GM10266 (cell line): ENCODE measurements at regions not wholly inside any gene's neighbourhood (a gene's known extent, or its start where the extent isn't known, plus 50 kb on each side); places are given as distances from the start of the nearest gene placed in this dataset.

Experiments used
- DNase-seq: peaks from one replicate; pipeline ENCODE4 v3.0.0; 2012; ENCODE audit errors: extremely low spot score
- CTCF ChIP-seq: IDR thresholded peaks from 2 replicates; pipeline ENCODE4 v1.5.1; 2012; ENCODE audit warnings: mild to moderate bottlenecking, low read depth; ENCODE audit not compliant: control insufficient read depth, insufficient read depth; ENCODE audit errors: missing control alignments

- DNase-seq, result no peak
- TF ChIP-seq CTCF, result no peak
Observed at GRCh38 chr15:31842532-31843195, 187.7 kb upstream of the CHRNA7 start.

- no peak for TF ChIP-seq CTCF
- DNase-seq, result no peak
Observed at GRCh38 chr15:31843426-31844055, 186.8 kb upstream of the CHRNA7 start.

DNA sequence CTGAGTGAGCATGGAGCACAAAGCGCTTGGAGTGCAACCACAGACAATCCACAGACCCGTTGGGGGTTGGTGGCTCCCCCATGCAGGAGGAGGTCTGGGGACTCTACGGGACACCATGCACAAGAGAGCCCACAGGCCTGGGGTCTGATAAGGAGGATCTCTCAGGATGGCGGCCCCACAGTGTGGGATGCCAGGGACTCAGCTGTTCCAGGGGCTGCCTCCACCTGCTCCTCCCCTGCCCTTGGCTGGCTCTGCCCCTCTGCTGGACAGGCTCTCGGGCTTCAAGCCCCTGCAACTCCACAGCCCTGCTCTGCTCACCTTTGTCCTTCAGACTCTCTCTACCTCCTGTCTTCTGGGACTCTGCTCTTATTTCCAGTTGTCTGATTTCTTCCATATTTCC lies 184.5 kb upstream of the CHRNA7 start:
- DNase-seq, result no peak
- TF ChIP-seq CTCF, result no peak

DNA sequence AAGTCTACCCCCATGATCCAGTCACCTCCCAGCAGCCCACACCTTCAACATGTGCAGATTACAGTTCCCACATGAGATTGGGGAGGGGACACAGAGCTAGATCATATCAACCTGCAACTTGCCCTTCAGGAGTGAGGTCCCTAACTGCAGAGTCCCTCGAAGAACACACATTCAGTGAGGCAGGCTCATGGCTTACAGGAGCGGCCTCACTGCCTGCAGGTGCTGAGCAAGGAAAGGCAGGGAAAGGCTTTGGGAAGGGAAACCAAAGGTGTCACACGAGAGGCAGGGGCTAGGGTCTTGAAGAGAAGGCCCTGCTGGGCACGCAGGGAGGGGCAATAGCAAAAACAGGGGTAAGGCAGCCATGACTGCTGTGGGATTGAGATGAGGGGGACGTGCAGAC lies 182.4 kb upstream of the CHRNA7 start:
- TF ChIP-seq CTCF, result no peak
- no peak for DNase-seq

- DNase-seq, result no peak
- no peak for TF ChIP-seq CTCF
Observed at GRCh38 chr15:31848621-31849020, 181.7 kb upstream of the CHRNA7 start.

GRCh38 chr15:31852933-31853799 lies 177.1 kb upstream of the CHRNA7 start:
- TF ChIP-seq CTCF, result no peak
- DNase-seq, result no peak

GRCh38 chr15:31856581-31856980 lies 173.7 kb upstream of the CHRNA7 start:
- no peak for DNase-seq
- no peak for TF ChIP-seq CTCF
